PFSK-1 (cell line): ENCODE measurements at regions not wholly inside any gene's neighbourhood (a gene's known extent, or its start where the extent isn't known, plus 50 kb on each side); places are given as distances from the start of the nearest gene placed in this dataset.

Source experiments
- POLR2AphosphoS5 ChIP-seq: IDR thresholded peaks from 2 replicates; pipeline ENCODE4 v1.6.1; 2012; ENCODE audit warnings: low read depth, mild to moderate bottlenecking, control low read depth, low read length, moderate library complexity
- TAF1 ChIP-seq: IDR thresholded peaks from 2 replicates; pipeline ENCODE4 v1.6.1; 2012; ENCODE audit warnings: low read length, control low read depth, borderline replicate concordance; ENCODE audit not compliant: insufficient read depth

DNA sequence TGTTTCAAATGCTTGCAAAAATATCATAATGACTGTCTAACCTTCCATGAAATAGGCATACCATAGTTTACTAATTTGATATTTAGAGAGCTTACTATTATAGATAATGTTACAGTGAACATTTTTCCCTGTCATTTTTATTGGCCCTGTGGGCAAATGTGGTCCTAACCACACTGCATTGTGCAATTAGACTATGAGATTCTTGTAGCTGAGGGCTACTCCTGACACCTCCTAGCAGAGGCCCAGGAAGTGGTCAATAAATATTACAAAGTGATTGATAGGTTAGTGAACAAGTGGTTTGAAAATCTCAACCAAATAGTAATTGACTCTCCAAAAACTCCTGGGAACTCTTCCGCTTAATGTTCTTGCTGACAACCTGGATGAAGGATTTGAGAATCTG lies 160.5 kb upstream of the KCNG1 start:
- no peak for TF ChIP-seq POLR2AphosphoS5
- TF ChIP-seq TAF1, result no peak
